ENCODE measurements at regions not wholly inside any gene's neighbourhood (a gene's known extent, or its start where the extent isn't known, plus 50 kb on each side); places are given as distances from the start of the nearest gene placed in this dataset.

DNA sequence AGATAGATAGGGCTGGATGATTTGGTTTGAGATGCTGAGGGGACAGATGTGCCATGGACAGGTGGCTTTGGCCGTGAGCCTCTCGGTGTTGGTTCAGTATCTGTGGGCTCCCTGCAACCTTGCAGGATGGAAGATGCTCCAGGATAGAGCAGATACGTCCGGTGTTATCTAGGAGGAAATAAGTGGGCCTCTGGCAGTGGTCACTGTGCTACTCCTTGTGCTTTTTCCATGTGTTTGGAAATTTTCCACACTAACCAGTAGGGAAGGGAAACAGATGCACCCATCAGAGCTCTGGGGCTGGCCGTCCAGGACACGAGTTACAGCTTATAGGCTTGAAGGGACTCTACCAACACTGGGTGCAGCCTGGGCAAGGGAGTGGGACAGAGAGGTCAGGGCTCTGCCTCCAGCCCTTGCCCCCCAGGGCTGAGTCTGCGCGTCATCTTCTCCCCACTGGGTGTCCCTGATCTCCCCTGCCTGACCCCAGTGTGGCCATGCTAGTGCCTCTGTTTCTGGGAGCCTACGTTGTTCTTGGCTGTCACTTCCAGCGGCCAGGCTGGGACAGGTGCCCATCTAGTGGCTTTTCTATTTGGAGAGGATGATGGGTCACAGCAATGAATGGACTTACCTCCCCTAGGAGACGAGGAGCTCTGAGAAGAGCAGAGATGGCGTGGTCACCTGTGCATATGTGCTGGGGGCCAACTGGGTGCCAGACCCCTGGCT, 166.9 kb downstream of the SEC14L1 start:
- TF ChIP-seq JUND (IDR thresholded peaks at IDR 0.05) (no peak), RAD21 (IDR thresholded peaks at IDR 0.05) (peak in 1 of 2 donors; percentile 10)
- TF ChIP-seq, protein P1, sequence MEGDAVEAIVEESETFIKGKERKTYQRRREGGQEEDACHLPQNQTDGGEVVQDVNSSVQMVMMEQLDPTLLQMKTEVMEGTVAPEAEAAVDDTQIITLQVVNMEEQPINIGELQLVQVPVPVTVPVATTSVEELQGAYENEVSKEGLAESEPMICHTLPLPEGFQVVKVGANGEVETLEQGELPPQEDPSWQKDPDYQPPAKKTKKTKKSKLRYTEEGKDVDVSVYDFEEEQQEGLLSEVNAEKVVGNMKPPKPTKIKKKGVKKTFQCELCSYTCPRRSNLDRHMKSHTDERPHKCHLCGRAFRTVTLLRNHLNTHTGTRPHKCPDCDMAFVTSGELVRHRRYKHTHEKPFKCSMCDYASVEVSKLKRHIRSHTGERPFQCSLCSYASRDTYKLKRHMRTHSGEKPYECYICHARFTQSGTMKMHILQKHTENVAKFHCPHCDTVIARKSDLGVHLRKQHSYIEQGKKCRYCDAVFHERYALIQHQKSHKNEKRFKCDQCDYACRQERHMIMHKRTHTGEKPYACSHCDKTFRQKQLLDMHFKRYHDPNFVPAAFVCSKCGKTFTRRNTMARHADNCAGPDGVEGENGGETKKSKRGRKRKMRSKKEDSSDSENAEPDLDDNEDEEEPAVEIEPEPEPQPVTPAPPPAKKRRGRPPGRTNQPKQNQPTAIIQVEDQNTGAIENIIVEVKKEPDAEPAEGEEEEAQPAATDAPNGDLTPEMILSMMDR (IDR thresholded peaks at IDR 0.05; ENCODE audit: low read depth, low read length, missing input control): no peak
- TF ChIP-seq, protein P2, sequence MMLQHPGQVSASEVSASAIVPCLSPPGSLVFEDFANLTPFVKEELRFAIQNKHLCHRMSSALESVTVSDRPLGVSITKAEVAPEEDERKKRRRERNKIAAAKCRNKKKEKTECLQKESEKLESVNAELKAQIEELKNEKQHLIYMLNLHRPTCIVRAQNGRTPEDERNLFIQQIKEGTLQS (IDR thresholded peaks at IDR 0.05): no peak

All from liver (tissue), 3 donors.